ENCODE measurements at regions not wholly inside any gene's neighbourhood (a gene's known extent, or its start where the extent isn't known, plus 50 kb on each side); places are given as distances from the start of the nearest gene placed in this dataset.

- TF ChIP-seq ZNF462 (CRISPR knock-in tag; IDR thresholded peaks at IDR 0.05) (no peak), CTCF (conservative IDR thresholded peaks at IDR 0.05; ENCODE audit: low read depth in 2 of 2) (no peak), JUNB (IDR thresholded peaks at IDR 0.05; ENCODE audit: unreplicated experiment) (no peak), POLR2AphosphoS5 (IDR thresholded peaks at IDR 0.05; ENCODE audit: low read depth) (no peak), CREB1 (CRISPR knock-in tag; IDR thresholded peaks at IDR 0.05; ENCODE audit: low read depth) (no peak)
These were observed 504.7 kb downstream of the KCNJ3 start (continued) for GRCh38 chr2:155203178-155203577.

- H4K20me1 ChIP-seq (replicated peaks; ENCODE audit: insufficient read depth) = no peaks in the 10 kb centered on the region
- ATAC-seq (no peak), DNase-seq (ENCODE audit: low spot score) (no peak)
- no peaks in the 10 kb centered on the region for H3K9me2 ChIP-seq (ENCODE audit: insufficient read depth)
- no peak overlapping the region for H3K4me2 ChIP-seq
- Mint-ChIP-seq H3K27me3 (ENCODE audit: insufficient read depth, low read depth, poor library complexity) (no peaks in the 10 kb centered on the region), H3K27ac (no peak overlapping the region), H3K36me3 (ENCODE audit: low read depth) (no peaks in the 10 kb centered on the region; the same call in 2 of the 3 replicates), H3K4me1 (peaks cover 6% of the 10 kb centered on the region; the same call in 2 of the 3 replicates), H3K9me3 (no peaks in the 10 kb centered on the region), H3K4me3 (no peak overlapping the region)
- no peaks in the 10 kb centered on the region; the same call in 1 of the 2 replicates for H3K4me1 ChIP-seq (ENCODE audit: insufficient read depth)
- H3K27me3 ChIP-seq (ENCODE audit: insufficient read depth) = no peaks in the 10 kb centered on the region
- no peaks in the 10 kb centered on the region for H3K36me3 ChIP-seq (ENCODE audit: insufficient read depth)
- H3K4me3 ChIP-seq = no peak overlapping the region
- no peak overlapping the region for H2AFZ ChIP-seq
- H3F3A ChIP-seq (replicated peaks; ENCODE audit: low read depth) = no peaks in the 10 kb centered on the region
- no peak overlapping the region for H3K27ac ChIP-seq (ENCODE audit: low read depth)
- no peaks in the 10 kb centered on the region for H3K79me2 ChIP-seq (replicated peaks; ENCODE audit: insufficient read depth)
- TF ChIP-seq JUNB (IDR thresholded peaks at IDR 0.05; ENCODE audit: unreplicated experiment) = no peak
- TF ChIP-seq POLR2AphosphoS5 (IDR thresholded peaks at IDR 0.05; ENCODE audit: low read depth) = no peak
- no peak for TF ChIP-seq STAT1 (IDR thresholded peaks at IDR 0.05; ENCODE audit: unreplicated experiment)
- no peak for TF ChIP-seq CTCF (conservative IDR thresholded peaks at IDR 0.05; ENCODE audit: low read depth in 2 of 2)
- TF ChIP-seq ETS1 (IDR thresholded peaks at IDR 0.05) = no peak
- TF ChIP-seq REST (IDR thresholded peaks at IDR 0.05; ENCODE audit: unreplicated experiment) = no peak
- TF ChIP-seq EZH2 (IDR thresholded peaks at IDR 0.05; ENCODE audit: low read depth, unreplicated experiment) = no peak
- no peak for TF ChIP-seq CREB1 (CRISPR knock-in tag; IDR thresholded peaks at IDR 0.05; ENCODE audit: low read depth)
These were observed 502.3 kb downstream of the KCNJ3 start for GRCh38 chr2:155200753-155201152.

All from GM23338 (cell line).